H9 (cell line): ENCODE measurements at regions not wholly inside any gene's neighbourhood (a gene's known extent, or its start where the extent isn't known, plus 50 kb on each side); places are given as distances from the start of the nearest gene placed in this dataset.
"Not testable (repeated sequence)": the region's sequence is repeated elsewhere in the genome, so short reads cannot be mapped to it uniquely, and the experiment has no call there.

Experiments used
- DNase-seq: peaks from one replicate; pipeline ENCODE4 v3.0.0-alpha.2; 2017
- H2AFZ ChIP-seq: one replicate; pipeline ENCODE4 v1.6.1; 2013; ENCODE audit warnings: mild to moderate bottlenecking, low read length, control low read depth, moderate library complexity
- H2AK5ac ChIP-seq: 2 replicates; pipeline ENCODE4 v1.6.1; 2013; ENCODE audit warnings: low read length, control low read depth, mixed read lengths; ENCODE audit not compliant: insufficient read length
- H2BK120ac ChIP-seq: one replicate; pipeline ENCODE4 v1.6.1; 2013; ENCODE audit warnings: low read depth, mild to moderate bottlenecking, low read length, control low read depth, inconsistent platforms; ENCODE audit not compliant: poor library complexity, severe bottlenecking
- H2BK12ac ChIP-seq: 2 replicates; pipeline ENCODE4 v1.6.1; 2013; ENCODE audit warnings: low read length, control low read depth, mixed read lengths, low read depth; ENCODE audit not compliant: insufficient read length
- H2BK15ac ChIP-seq: 2 replicates; pipeline ENCODE4 v1.6.1; 2013; ENCODE audit warnings: low read depth, low read length, control low read depth
- H2BK20ac ChIP-seq: one replicate; pipeline ENCODE4 v1.6.1; 2013; ENCODE audit warnings: low read depth, mild to moderate bottlenecking, low read length, control low read depth, inconsistent platforms; ENCODE audit not compliant: poor library complexity, severe bottlenecking
- H2BK5ac ChIP-seq: 2 replicates; pipeline ENCODE4 v1.6.1; 2013; ENCODE audit warnings: low read length, control low read depth, mixed read lengths; ENCODE audit not compliant: insufficient read length
- H3K14ac ChIP-seq: 2 replicates; pipeline ENCODE4 v1.6.1; 2013; ENCODE audit warnings: low read length, control low read depth; ENCODE audit not compliant: insufficient read depth
- H3K18ac ChIP-seq: 2 replicates; pipeline ENCODE4 v1.6.1; 2013; ENCODE audit warnings: low read depth, mild to moderate bottlenecking, mixed read lengths, low read length, control low read depth; ENCODE audit not compliant: insufficient read length
- H3K23ac ChIP-seq: 2 replicates; pipeline ENCODE4 v1.6.1; 2013; ENCODE audit warnings: low read length, control low read depth, mixed read lengths, low read depth; ENCODE audit not compliant: insufficient read length
- H3K23me2 ChIP-seq: 2 replicates; pipeline ENCODE4 v1.6.1; 2013; ENCODE audit warnings: low read depth, mild to moderate bottlenecking, mixed read lengths, low read length, control low read depth; ENCODE audit not compliant: insufficient read length, poor library complexity, severe bottlenecking
- H3K27ac ChIP-seq: 2 replicates; pipeline ENCODE4 v1.5.1; 2013; ENCODE audit warnings: low read length, control low read depth, mixed read lengths, low read depth; ENCODE audit not compliant: insufficient read length
- H3K27me3 ChIP-seq: 2 replicates; pipeline ENCODE4 v1.6.1; 2013; ENCODE audit warnings: low read length, control low read depth, inconsistent platforms; ENCODE audit not compliant: insufficient read depth
- H3K4ac ChIP-seq: 2 replicates; pipeline ENCODE4 v1.6.1; 2013; ENCODE audit warnings: low read depth, mild to moderate bottlenecking, control low read depth, inconsistent platforms, low read length, moderate library complexity
- H3K4me1 ChIP-seq: 2 replicates; pipeline ENCODE4 v1.6.1; 2013; ENCODE audit warnings: low read length, control low read depth, inconsistent platforms; ENCODE audit not compliant: insufficient read depth
- H3K4me2 ChIP-seq: 2 replicates; pipeline ENCODE4 v1.6.1; 2013; ENCODE audit warnings: low read length, control low read depth, mixed read lengths; ENCODE audit not compliant: insufficient read length, insufficient read depth
- H3K56ac ChIP-seq: 2 replicates; pipeline ENCODE4 v1.6.1; 2013; ENCODE audit warnings: low read depth, mild to moderate bottlenecking, mixed read lengths, low read length, control low read depth; ENCODE audit not compliant: insufficient read length
- H3K79me1 ChIP-seq: 2 replicates; pipeline ENCODE4 v1.6.1; 2013; ENCODE audit warnings: low read depth, mild to moderate bottlenecking, moderate library complexity, low read length, control low read depth, inconsistent platforms; ENCODE audit not compliant: insufficient read depth, poor library complexity, severe bottlenecking
- H3K79me2 ChIP-seq: 2 replicates; pipeline ENCODE4 v1.6.1; 2013; ENCODE audit warnings: low read length, control low read depth, inconsistent platforms; ENCODE audit not compliant: insufficient read depth
- H3K9ac ChIP-seq: 2 replicates; pipeline ENCODE4 v1.6.1; 2013; ENCODE audit warnings: low read length, control low read depth, mixed read lengths; ENCODE audit not compliant: insufficient read length; ENCODE audit errors: extremely low read depth
- H3K9me3 ChIP-seq: one replicate; pipeline ENCODE4 v1.6.1; 2013; ENCODE audit warnings: low read depth, low read length, inconsistent platforms; ENCODE audit not compliant: control insufficient read depth
- H3T11ph ChIP-seq: one replicate; pipeline ENCODE4 v1.6.1; 2013; ENCODE audit warnings: mild to moderate bottlenecking, low read length, control low read depth, inconsistent platforms
- H4K20me1 ChIP-seq: one replicate; pipeline ENCODE4 v1.6.1; 2013; ENCODE audit not compliant: control insufficient read depth, insufficient read length, insufficient read depth
- H4K5ac ChIP-seq: 2 replicates; pipeline ENCODE4 v1.6.1; 2013; ENCODE audit warnings: low read depth, mild to moderate bottlenecking, mixed read lengths, low read length, control low read depth; ENCODE audit not compliant: insufficient read length
- H4K8ac ChIP-seq: replicated peaks from 2 replicates; pipeline ENCODE4 v1.6.1; 2013; ENCODE audit warnings: low read length, control low read depth, mixed read lengths, low read depth; ENCODE audit not compliant: insufficient read length
- H4K91ac ChIP-seq: 2 replicates; pipeline ENCODE4 v1.6.1; 2013; ENCODE audit warnings: low read depth, mild to moderate bottlenecking, moderate library complexity, mixed read lengths, low read length, control low read depth; ENCODE audit not compliant: insufficient read length
- H3K27ac Mint-ChIP-seq, 3 experiments: 2 replicates in 2 of 3; 3 replicates in 1 of 3; pipeline ENCODE4 v1.8.0; 2020 to 2021; ENCODE audit warnings: mixed read lengths in 3 of 3, mild to moderate bottlenecking in 1 of 3, moderate library complexity in 1 of 3
- H3K27me3 Mint-ChIP-seq: 2 replicates; pipeline ENCODE4 v1.8.0; 2021; ENCODE audit warnings: low read depth, mild to moderate bottlenecking, moderate library complexity, mixed read lengths
- H3K36me3 Mint-ChIP-seq, 3 experiments: 2 replicates in 2 of 3; 3 replicates in 1 of 3; pipeline ENCODE4 v1.8.0; 2020 to 2021; ENCODE audit warnings: low read depth in 3 of 3, mixed read lengths in 3 of 3; ENCODE audit not compliant: insufficient read depth in 1 of 3
- H3K4me1 Mint-ChIP-seq, 2 experiments: 2 replicates each; pipeline ENCODE4 v1.8.0; 2020; ENCODE audit warnings: mixed read lengths in 2 of 2
- H3K4me3 Mint-ChIP-seq, 2 experiments: 2 replicates in 1 of 2; 3 replicates in 1 of 2; pipeline ENCODE4 v1.8.0; 2020 to 2021; ENCODE audit warnings: mild to moderate bottlenecking in 2 of 2, mixed read lengths in 2 of 2, moderate library complexity in 1 of 2
- H3K9me3 Mint-ChIP-seq, 2 experiments: 2 replicates in 1 of 2; 3 replicates in 1 of 2; pipeline ENCODE4 v1.8.0; 2020; ENCODE audit warnings: mild to moderate bottlenecking in 2 of 2, mixed read lengths in 2 of 2, moderate library complexity in 1 of 2
- CTCF ChIP-seq: fragments of 200-600 bp; sonication (generic); conservative IDR thresholded peaks from 3 replicates; pipeline ENCODE4 v1.8.0; 2021; ENCODE audit warnings: antibody characterized with exemption, mild to moderate bottlenecking
- WGBS: extraction: QIAGEN DNeasy Blood & Tissue Kit; methylation state at CpG from one replicate; pipeline ENCODE4 v1.1.7; 2013; ENCODE audit warnings: missing lambda C conversion rate, low lambda C conversion rate, mixed read lengths; ENCODE audit not compliant: insufficient read length; ENCODE audit errors: extremely low coverage; 5-methylcytosine and 5-hydroxymethylcytosine counted together

DNA sequence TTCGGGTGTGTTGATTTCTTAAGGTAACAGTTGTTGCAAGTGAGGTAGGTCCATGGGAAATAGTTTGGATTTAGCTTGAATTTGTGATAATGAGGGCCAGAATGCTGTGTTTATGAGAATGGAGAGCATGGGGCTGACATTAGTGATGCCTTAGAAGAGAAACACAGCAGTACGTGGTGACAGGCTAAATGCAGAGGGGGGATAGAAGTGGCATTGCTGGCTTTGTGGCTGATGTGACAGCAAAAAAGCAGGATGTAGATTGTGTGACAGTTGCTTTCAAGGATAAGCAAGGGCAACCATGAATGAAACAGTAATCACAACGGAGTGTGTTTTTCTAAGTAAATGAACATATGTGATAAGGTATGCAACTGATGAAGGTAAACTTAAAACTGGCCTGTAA, 103.4 kb upstream of the SGCD start:
- Histone ChIP-seq H3K23ac (no peak overlapping the region), H3K79me2 (no peaks in the 10 kb centered on the region), H4K20me1 (no peaks in the 10 kb centered on the region), H3K9me3 (no peaks in the 10 kb centered on the region), H3K18ac (no peak overlapping the region), H4K91ac (no peak overlapping the region), H3K23me2 (no peaks in the 10 kb centered on the region), H3K27me3 (no peaks in the 10 kb centered on the region), H3K14ac (no peak overlapping the region), H2AK5ac (no peak overlapping the region), H4K5ac (no peak overlapping the region), H3K79me1 (no peaks in the 10 kb centered on the region), H2BK120ac (no peak overlapping the region), H4K8ac (no peak overlapping the region), H3K56ac (no peak overlapping the region), H3K9ac (no peak overlapping the region), H2BK5ac (no peak overlapping the region), H2BK12ac (no peak overlapping the region), H3K4ac (no peak overlapping the region), H2AFZ (no peak overlapping the region), H2BK20ac (no peak overlapping the region), H3T11ph (no peak overlapping the region), H3K27ac (no peak overlapping the region), H2BK15ac (no peak overlapping the region), H3K4me1 (no peaks in the 10 kb centered on the region), H3K4me2 (no peak overlapping the region)
- Mint-ChIP-seq H3K36me3 (no peaks in the 10 kb centered on the region; a peak in 1 of 7 replicates), H3K27ac (no peak overlapping the region), H3K9me3 (no peaks in the 10 kb centered on the region), H3K27me3 (no peaks in the 10 kb centered on the region), H3K4me1 (peaks cover 0 to 5% of the 10 kb centered on the region in 2 experiments; a peak in 1 of 4 replicates), H3K4me3 (no peak overlapping the region)
- WGBS = no CpG with 5 or more reads among the region's 3 CpGs
- DNase-seq = no peak
- no peak for TF ChIP-seq CTCF

DNA sequence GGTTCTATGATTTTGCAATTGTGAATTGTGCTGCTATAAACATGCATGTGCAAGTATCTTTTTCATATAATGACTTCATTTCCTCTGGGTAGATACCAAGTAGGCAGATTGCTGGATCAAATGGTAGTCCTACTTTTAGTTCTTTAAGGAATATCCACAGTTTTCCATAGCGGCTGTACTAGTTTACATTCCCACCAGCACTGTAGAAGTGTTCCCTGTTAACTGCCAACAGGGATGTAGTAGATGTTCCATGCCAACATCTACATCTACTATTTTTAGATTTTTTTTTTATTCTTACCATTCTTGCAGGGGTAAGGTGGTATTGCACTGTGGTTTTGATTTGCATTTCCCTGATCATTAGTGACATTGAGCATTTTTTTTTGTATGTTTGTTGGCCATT, 100.5 kb upstream of the SGCD start:
- WGBS = no CpG with 5 or more reads among the region's 1 CpG
- not testable (repeated sequence) for H2BK12ac ChIP-seq, H2BK15ac ChIP-seq, H3K27me3 Mint-ChIP-seq, DNase-seq, H3K4me1 ChIP-seq, H3K9ac ChIP-seq, H2BK120ac ChIP-seq, H3K79me1 ChIP-seq, H3K4me2 ChIP-seq, H3K4me3 Mint-ChIP-seq, H3K4ac ChIP-seq, H3K4me1 Mint-ChIP-seq, H4K5ac ChIP-seq, H3K14ac ChIP-seq, H2AFZ ChIP-seq, H2BK5ac ChIP-seq, H3K9me3 ChIP-seq, H3K23me2 ChIP-seq, H3K56ac ChIP-seq, H3K18ac ChIP-seq, H3K79me2 ChIP-seq, H4K91ac ChIP-seq, H3K23ac ChIP-seq, H3K9me3 Mint-ChIP-seq, H2BK20ac ChIP-seq, H3K27me3 ChIP-seq, H4K20me1 ChIP-seq, H3K27ac ChIP-seq, H2AK5ac ChIP-seq, H3K27ac Mint-ChIP-seq, H3K36me3 Mint-ChIP-seq, H3T11ph ChIP-seq, H4K8ac ChIP-seq
